Endothelial cell of umbilical vein (primary cell): ENCODE measurements at regions not wholly inside any gene's neighbourhood (a gene's known extent, or its start where the extent isn't known, plus 50 kb on each side); places are given as distances from the start of the nearest gene placed in this dataset.

Experiments
- BruUV-seq: library from RNA; stranded (reverse); fragments of 400-500 nt; replicated peaks from 2 replicates; lab custom pipeline; 2021; lab: Mats Ljungman, UMichigan
- CTCF ChIA-PET: fragments of 300-600, 350-600 bp; sonication (Branson Sonifier 250); formaldehyde crosslinking; loops from one replicate; lab custom pipeline; 2021; ENCODE audit warnings: antibody characterized with exemption, inconsistent platforms; lab: Charles Lee
- POLR2A ChIA-PET: fragments of 300-600, 350-600 bp; sonication (Branson Sonifier 250); formaldehyde crosslinking; loops from one replicate; lab custom pipeline; 2021; ENCODE audit warnings: antibody characterized with exemption, inconsistent platforms; lab: Charles Lee
- DNase-seq: peaks from one replicate; pipeline ENCODE4 v3.0.0-alpha.2; 2011; ENCODE audit warnings: low read depth, low spot score
- FAIRE-seq: peaks from 2 replicates; lab custom pipeline; 2011; peaks lifted over from hg19 to GRCh38; lab: Jason Lieb, UNC
- H2AFZ ChIP-seq: 2 replicates; pipeline ENCODE4 v1.6.0; 2012; ENCODE audit warnings: low read depth, low read length, control low read depth, inconsistent platforms
- H3K27ac ChIP-seq: 2 replicates; pipeline ENCODE4 v1.5.1; 2011; ENCODE audit warnings: low read depth, mild to moderate bottlenecking, control low read depth, low read length, moderate library complexity; ENCODE audit not compliant: insufficient read depth
- H3K27me3 ChIP-seq, 2 experiments: 2 replicates each; pipeline versions ENCODE4 v1.6.0 to v1.6.1; 2011; ENCODE audit warnings: low read length in 2 of 2, mixed read lengths in 1 of 2; ENCODE audit not compliant: control insufficient read depth in 2 of 2, insufficient read depth in 2 of 2
- H3K36me3 ChIP-seq, 2 experiments: 2 replicates in 1 of 2; 3 replicates in 1 of 2; pipeline ENCODE4 v1.5.1; 2011; ENCODE audit warnings: low read length in 2 of 2, mild to moderate bottlenecking in 1 of 2, moderate library complexity in 1 of 2; ENCODE audit not compliant: control insufficient read depth in 2 of 2, insufficient read depth in 2 of 2; ENCODE audit errors: extremely low read depth in 1 of 2
- H3K4me1 ChIP-seq: 3 replicates; pipeline ENCODE4 v1.5.1; 2011; ENCODE audit warnings: mild to moderate bottlenecking, low read length; ENCODE audit not compliant: control insufficient read depth, insufficient read depth; ENCODE audit errors: extremely low read depth
- H3K4me2 ChIP-seq: 2 replicates; pipeline ENCODE4 v1.6.1; 2011; ENCODE audit warnings: low read length, control low read depth, mixed read lengths; ENCODE audit not compliant: insufficient read depth
- H3K4me3 ChIP-seq, 3 experiments: fragments of 200-600 bp in 1 of 3; sonication (generic), shearing (Covaris generic) in 1 of 3; replicated peaks in 1 of 3; 2 replicates each; pipeline ENCODE4 v1.5.1; 2011 to 2016; ENCODE audit warnings: control low read depth in 3 of 3, low read length in 3 of 3, mild to moderate bottlenecking in 2 of 3, inconsistent platforms in 1 of 3, low read depth in 1 of 3, moderate library complexity in 1 of 3; ENCODE audit not compliant: insufficient read depth in 1 of 3
- H3K79me2 ChIP-seq: 2 replicates; pipeline ENCODE4 v1.6.0; 2012; ENCODE audit warnings: low read length, inconsistent platforms; ENCODE audit not compliant: control insufficient read depth, insufficient read depth
- H3K9ac ChIP-seq: replicated peaks from 2 replicates; pipeline ENCODE3; 2011; ENCODE audit warnings: low read length, control low read depth; ENCODE audit not compliant: insufficient read depth; ENCODE audit errors: extremely low read depth
- H3K9me1 ChIP-seq: replicated peaks from 3 replicates; pipeline ENCODE4 v1.6.0; 2011; ENCODE audit warnings: mild to moderate bottlenecking, low read length; ENCODE audit not compliant: control insufficient read depth, insufficient read depth; ENCODE audit errors: extremely low read depth
- H3K9me3 ChIP-seq: replicated peaks from 2 replicates; pipeline ENCODE4 v1.5.1; 2012; ENCODE audit warnings: low read length, inconsistent platforms; ENCODE audit not compliant: control insufficient read depth, insufficient read depth
- H4K20me1 ChIP-seq: replicated peaks from 2 replicates; pipeline ENCODE3; 2011; ENCODE audit warnings: mild to moderate bottlenecking, low read length; ENCODE audit not compliant: control insufficient read depth, insufficient read depth; ENCODE audit errors: extremely low read depth
- EZH2 ChIP-seq: IDR thresholded peaks from 2 replicates; pipeline ENCODE4 v1.6.1; 2012; ENCODE audit warnings: borderline replicate concordance, low read depth, mild to moderate bottlenecking, moderate library complexity, low read length, inconsistent platforms; ENCODE audit not compliant: severe bottlenecking
- FOS ChIP-seq: IDR thresholded peaks from 2 replicates; pipeline ENCODE4 v1.6.1; 2011; ENCODE audit warnings: mild to moderate bottlenecking, low read length, moderate library complexity, borderline replicate concordance; ENCODE audit not compliant: insufficient read depth
- GATA2 ChIP-seq: IDR thresholded peaks from 2 replicates; pipeline ENCODE4 v1.7.0; 2011; ENCODE audit warnings: low read depth, mild to moderate bottlenecking, moderate library complexity, mixed read lengths, low read length; ENCODE audit not compliant: insufficient read length, insufficient read depth
- JUN ChIP-seq: IDR thresholded peaks from 2 replicates; pipeline ENCODE4 v1.6.1; 2011; ENCODE audit warnings: borderline replicate concordance, low read depth; ENCODE audit not compliant: insufficient read length, insufficient read depth
- MYC ChIP-seq: IDR thresholded peaks from one replicate; pipeline ENCODE4 v1.6.1; 2011; ENCODE audit warnings: mild to moderate bottlenecking, low read depth, low read length
- POLR2A ChIP-seq: IDR thresholded peaks from 2 replicates; pipeline ENCODE4 v1.6.1; 2012; ENCODE audit warnings: low read depth, mild to moderate bottlenecking, control low read depth, low read length
- POLR2AphosphoS5 ChIP-seq: IDR thresholded peaks from 2 replicates; pipeline ENCODE4 v1.6.1; 2012; ENCODE audit warnings: low read depth, mild to moderate bottlenecking, control low read depth, low read length, moderate library complexity; ENCODE audit not compliant: insufficient read depth
- dilution Hi-C: fragments of 300-500 bp; cut with MboI; formaldehyde crosslinking; loops from one replicate; pipeline ENCODE4 v1.15.0; 2019; ENCODE audit warnings: low sequenced_read_pairs; ENCODE audit not compliant: extremely low pct_ligation_motif_present
- intact Hi-C: fragments of 100-400 bp; cut with micrococcal nuclease; formaldehyde crosslinking; loops from one replicate; pipeline ENCODE4 v1.10.0; 2022
- TF ChIP-seq, protein P1 (sequence below), 2 donors: IDR thresholded peaks; 1 replicate in 1 of 2; 2 replicates in 1 of 2; pipeline ENCODE4 v1.5.1; 2011; ENCODE audit warnings: low read length in 2 of 2, mild to moderate bottlenecking in 2 of 2, moderate library complexity in 2 of 2, control low read depth in 1 of 2, inconsistent platforms in 1 of 2, low read depth in 1 of 2; ENCODE audit not compliant: insufficient read depth in 1 of 2; ENCODE audit errors: extremely low read depth in 1 of 2
- TF ChIP-seq, protein P2 (sequence below): IDR thresholded peaks from 2 replicates; pipeline ENCODE4 v1.6.1; 2011; ENCODE audit not compliant: insufficient read depth, insufficient read length

DNA sequence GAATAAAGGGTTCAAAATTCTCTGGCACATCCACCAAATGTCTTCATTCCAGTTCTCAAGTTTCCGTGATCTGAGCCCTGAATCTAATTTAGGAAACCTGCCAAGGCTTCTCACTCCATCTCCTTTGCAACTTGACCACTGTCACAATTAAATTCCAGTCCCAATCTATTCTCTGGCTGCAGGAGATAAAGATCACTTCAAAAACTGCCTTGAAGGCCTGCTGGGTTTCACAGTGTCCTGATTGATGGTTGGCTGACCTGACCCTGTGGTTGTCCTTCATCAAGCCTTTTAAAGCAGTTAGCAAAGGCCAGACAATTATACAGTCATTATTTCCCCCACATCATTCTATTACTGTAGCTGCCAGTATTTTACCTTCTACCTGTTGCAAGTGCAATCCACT is 60.3 kb upstream of the DNAJC10 start:
- CTCF ChIA-PET, result interaction anchor here (1.2 to 2.7 kb wide), 2 partner anchors 11 kb away, joined by 3 to 9 read pairs; no protein-coding TSS in a partner anchor
- Histone ChIP-seq H3K36me3 (no peaks in the 10 kb centered on the region), H3K4me1 (no peaks in the 10 kb centered on the region), H3K4me3 (no peak overlapping the region), H3K9me3 (no peaks in the 10 kb centered on the region), H3K9ac (no peak overlapping the region), H3K9me1 (no peaks in the 10 kb centered on the region), H2AFZ (no peak overlapping the region), H3K27ac (no peak overlapping the region), H3K4me2 (no peak overlapping the region), H3K27me3 (no peaks in the 10 kb centered on the region), H3K79me2 (no peaks in the 10 kb centered on the region), H4K20me1 (no peaks in the 10 kb centered on the region)
- TF ChIP-seq, protein P1, sequence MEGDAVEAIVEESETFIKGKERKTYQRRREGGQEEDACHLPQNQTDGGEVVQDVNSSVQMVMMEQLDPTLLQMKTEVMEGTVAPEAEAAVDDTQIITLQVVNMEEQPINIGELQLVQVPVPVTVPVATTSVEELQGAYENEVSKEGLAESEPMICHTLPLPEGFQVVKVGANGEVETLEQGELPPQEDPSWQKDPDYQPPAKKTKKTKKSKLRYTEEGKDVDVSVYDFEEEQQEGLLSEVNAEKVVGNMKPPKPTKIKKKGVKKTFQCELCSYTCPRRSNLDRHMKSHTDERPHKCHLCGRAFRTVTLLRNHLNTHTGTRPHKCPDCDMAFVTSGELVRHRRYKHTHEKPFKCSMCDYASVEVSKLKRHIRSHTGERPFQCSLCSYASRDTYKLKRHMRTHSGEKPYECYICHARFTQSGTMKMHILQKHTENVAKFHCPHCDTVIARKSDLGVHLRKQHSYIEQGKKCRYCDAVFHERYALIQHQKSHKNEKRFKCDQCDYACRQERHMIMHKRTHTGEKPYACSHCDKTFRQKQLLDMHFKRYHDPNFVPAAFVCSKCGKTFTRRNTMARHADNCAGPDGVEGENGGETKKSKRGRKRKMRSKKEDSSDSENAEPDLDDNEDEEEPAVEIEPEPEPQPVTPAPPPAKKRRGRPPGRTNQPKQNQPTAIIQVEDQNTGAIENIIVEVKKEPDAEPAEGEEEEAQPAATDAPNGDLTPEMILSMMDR (IDR thresholded peaks at IDR 0.05; ENCODE audit: extremely low read depth in 1 of 2, insufficient read depth in 1 of 2, low read depth in 1 of 2, low read length in 2 of 2), result no peak
- TF ChIP-seq JUN, result no peak
- no peak for TF ChIP-seq GATA2
- TF ChIP-seq, protein P2, sequence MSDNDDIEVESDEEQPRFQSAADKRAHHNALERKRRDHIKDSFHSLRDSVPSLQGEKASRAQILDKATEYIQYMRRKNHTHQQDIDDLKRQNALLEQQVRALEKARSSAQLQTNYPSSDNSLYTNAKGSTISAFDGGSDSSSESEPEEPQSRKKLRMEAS, result no peak
- TF ChIP-seq MYC, result no peak
- TF ChIP-seq EZH2, result no peak
- no peak for TF ChIP-seq FOS
- no peak for TF ChIP-seq POLR2AphosphoS5
- no peak for TF ChIP-seq POLR2A
- dilution Hi-C loops (no loop called here), intact Hi-C loops (loop anchor here (10.0 kb wide), 1 partner anchor 751 kb away; no protein-coding TSS in a partner anchor)
- FAIRE-seq, result no peak
- POLR2A ChIA-PET, result no interaction called here
- DNase-seq, result no peak
- BruUV-seq, result no TSS peak
